ENCODE measurements at regions not wholly inside any gene's neighbourhood (a gene's known extent, or its start where the extent isn't known, plus 50 kb on each side); places are given as distances from the start of the nearest gene placed in this dataset.
"Not testable (repeated sequence)": the region's sequence is repeated elsewhere in the genome, so short reads cannot be mapped to it uniquely, and the experiment has no call there.

DNA sequence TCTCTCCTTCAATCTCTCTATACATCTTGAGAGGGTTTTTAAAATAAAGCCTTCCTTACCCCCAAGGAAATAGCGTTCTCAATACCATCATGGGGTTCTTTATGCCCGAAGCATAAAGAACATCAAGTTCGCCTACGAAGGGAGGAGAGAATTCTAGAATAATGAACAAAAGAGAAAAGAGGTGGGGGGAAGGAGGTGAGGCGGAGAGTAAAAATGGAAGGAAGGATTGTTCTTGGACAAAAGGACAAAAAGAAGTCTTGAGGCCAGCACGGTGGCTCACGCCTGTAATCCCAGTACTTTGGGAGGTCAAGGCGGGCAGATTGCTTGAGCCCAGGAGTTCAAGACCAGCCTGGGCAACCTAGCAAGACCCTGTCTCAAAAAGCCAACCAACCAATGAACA is 319.8 kb upstream of the NCKAP5 start:
- no peak for DNase-seq (ENCODE audit: low read depth)
- TF ChIP-seq, protein P1, sequence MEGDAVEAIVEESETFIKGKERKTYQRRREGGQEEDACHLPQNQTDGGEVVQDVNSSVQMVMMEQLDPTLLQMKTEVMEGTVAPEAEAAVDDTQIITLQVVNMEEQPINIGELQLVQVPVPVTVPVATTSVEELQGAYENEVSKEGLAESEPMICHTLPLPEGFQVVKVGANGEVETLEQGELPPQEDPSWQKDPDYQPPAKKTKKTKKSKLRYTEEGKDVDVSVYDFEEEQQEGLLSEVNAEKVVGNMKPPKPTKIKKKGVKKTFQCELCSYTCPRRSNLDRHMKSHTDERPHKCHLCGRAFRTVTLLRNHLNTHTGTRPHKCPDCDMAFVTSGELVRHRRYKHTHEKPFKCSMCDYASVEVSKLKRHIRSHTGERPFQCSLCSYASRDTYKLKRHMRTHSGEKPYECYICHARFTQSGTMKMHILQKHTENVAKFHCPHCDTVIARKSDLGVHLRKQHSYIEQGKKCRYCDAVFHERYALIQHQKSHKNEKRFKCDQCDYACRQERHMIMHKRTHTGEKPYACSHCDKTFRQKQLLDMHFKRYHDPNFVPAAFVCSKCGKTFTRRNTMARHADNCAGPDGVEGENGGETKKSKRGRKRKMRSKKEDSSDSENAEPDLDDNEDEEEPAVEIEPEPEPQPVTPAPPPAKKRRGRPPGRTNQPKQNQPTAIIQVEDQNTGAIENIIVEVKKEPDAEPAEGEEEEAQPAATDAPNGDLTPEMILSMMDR (IDR thresholded peaks at IDR 0.05; ENCODE audit: control insufficient read depth, insufficient read depth, low read depth, low read length, missing control alignments) = no peak
- H3K4me3 ChIP-seq (ENCODE audit: control insufficient read depth, low read depth, low read length) = no peak overlapping the region

DNA sequence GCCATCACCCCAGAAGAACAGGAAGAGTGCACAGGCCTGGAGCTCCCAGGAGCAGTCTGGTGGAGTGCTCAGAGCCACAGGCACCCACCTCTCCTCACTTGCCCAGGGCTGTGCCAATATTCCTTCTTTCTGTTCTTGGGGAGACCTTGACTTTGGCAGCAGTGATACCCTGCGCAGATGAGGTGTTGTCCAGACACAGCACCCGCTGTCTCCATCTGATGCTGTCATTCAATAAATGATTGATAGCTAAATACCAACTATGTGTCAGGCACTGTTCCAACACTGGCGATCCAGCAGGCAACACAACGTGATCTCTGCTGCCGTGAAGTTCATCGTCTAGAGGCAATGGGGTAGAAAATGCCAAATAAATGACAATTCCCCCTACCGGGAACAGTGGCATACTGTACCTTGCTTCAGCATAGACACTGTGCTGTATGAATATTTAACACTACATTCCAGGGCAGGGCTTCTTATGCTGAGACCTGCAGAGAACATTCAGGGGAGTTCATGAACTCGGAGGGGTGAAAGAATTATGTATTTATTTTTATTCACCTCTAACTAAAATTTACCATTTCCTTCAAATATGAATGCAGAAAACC is 320.5 kb upstream of the NCKAP5 start:
- H3K4me3 ChIP-seq (ENCODE audit: control insufficient read depth, low read depth, low read length) = no peak overlapping the region
- DNase-seq (ENCODE audit: low read depth) = no peak
- TF ChIP-seq, protein P1 (IDR thresholded peaks at IDR 0.05; ENCODE audit: control insufficient read depth, insufficient read depth, low read depth, low read length, missing control alignments) = no peak

DNA sequence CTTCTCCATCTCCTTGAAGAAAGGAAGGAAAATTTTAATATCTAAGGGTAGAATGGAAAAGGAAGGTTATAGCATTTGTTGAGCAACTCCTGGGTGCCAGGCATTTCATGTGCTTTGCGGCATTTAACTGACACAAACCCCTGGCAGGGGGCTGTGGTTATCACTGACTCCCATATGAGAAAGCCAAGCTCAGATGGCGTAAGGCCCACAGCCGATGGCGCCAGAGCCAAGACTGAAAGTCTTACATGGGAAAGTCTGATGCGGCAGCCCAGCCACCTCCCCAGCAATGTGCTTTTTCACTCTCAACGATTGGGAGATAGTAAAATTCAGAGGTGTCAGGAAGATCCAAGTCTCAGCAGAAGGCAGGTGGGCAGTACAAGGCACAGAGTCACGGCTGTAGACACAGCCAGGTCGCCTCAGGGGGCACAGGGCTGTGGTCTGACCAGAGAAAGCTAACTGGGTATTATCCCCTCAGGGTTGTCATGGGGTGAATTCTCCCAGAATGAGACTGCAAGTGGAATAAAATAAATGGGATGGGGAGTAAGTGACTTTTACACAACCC is 324.2 kb upstream of the NCKAP5 start:
- no peak for DNase-seq (ENCODE audit: low read depth)
- H3K4me3 ChIP-seq (ENCODE audit: control insufficient read depth, low read depth, low read length) = no peak overlapping the region
- TF ChIP-seq, protein P1 (IDR thresholded peaks at IDR 0.05; ENCODE audit: control insufficient read depth, insufficient read depth, low read depth, low read length, missing control alignments) = no peak

GRCh38 chr2:133894429-133894828 is 326.2 kb upstream of the NCKAP5 start:
- no peak for DNase-seq (ENCODE audit: low read depth)
- TF ChIP-seq, protein P1 (IDR thresholded peaks at IDR 0.05; ENCODE audit: control insufficient read depth, insufficient read depth, low read depth, low read length, missing control alignments) = no peak
- H3K4me3 ChIP-seq (ENCODE audit: control insufficient read depth, low read depth, low read length) = no peak overlapping the region

DNA sequence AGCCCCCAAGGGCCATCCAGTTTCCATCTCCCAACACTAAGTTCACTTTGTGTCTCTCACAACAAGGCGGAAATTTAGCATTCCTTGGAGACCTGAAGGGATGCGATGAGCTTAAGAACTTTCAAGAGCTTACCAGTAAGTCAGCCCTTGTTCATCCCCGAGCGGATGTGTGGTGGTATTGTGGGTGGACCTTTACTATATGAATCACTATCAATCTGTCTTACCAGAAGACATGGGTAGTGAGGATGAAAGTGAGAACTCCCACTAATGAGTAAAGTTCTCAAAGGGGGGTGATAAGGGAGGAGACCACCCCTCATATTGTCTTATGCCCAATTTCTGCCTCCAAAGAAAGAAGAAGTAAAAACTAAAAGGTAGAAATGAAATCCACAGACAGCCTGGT is 329.6 kb upstream of the NCKAP5 start:
- H3K4me3 ChIP-seq (ENCODE audit: control insufficient read depth, low read depth, low read length); DNase-seq (ENCODE audit: low read depth): not testable (repeated sequence)

DNA sequence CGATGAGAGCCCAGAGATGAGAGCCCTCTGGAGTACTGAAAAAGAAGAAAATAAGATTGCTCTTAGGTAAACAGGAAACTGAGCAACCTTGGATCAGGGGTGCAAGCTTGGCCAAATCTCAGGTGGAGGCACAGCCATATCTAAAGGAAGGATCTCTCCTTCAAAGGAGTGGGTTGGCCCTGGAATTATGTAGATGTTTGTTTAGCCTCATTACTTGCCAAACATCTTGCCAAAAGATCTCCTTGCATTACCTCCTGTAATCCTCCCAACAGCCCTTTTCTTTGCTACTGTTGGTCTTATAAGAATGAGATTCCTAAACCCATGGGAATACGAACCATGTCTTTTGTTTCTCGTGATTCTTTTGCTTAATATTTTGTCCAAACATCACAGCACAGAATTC is 332.6 kb upstream of the NCKAP5 start:
- no peak for DNase-seq (ENCODE audit: low read depth)
- H3K4me3 ChIP-seq (ENCODE audit: control insufficient read depth, low read depth, low read length) = no peak overlapping the region
- TF ChIP-seq, protein P1 (IDR thresholded peaks at IDR 0.05; ENCODE audit: control insufficient read depth, insufficient read depth, low read depth, low read length, missing control alignments) = no peak

DNA sequence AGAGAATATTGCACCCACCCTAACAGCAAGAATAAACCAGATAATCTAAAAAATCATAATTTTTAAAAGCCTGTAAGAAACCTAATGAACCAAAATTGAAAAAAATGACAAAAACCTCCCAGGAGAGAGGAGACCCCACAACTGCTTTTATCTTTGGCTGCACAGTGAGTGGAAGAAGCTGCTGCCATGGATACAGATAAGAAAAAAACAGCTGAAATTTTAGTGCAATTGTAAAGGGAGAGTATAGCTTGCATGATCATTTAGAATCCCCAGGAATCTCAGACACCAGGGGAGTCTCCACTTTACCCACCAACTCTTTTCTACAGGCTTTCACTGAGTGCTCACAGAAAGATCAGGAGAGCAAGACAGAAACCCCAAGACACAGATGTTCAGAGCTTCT is 338.1 kb upstream of the NCKAP5 start:
- no peak for DNase-seq (ENCODE audit: low read depth)
- TF ChIP-seq, protein P1 (IDR thresholded peaks at IDR 0.05; ENCODE audit: control insufficient read depth, insufficient read depth, low read depth, low read length, missing control alignments) = no peak
- no peak overlapping the region for H3K4me3 ChIP-seq (ENCODE audit: control insufficient read depth, low read depth, low read length)

All from AG09309 (cell line).